GM18508 (cell line): ENCODE measurements at regions not wholly inside any gene's neighbourhood (a gene's known extent, or its start where the extent isn't known, plus 50 kb on each side); places are given as distances from the start of the nearest gene placed in this dataset.

ENCODE experiments used
- ATAC-seq: cut with Tn5 transposase; IDR thresholded peaks from one replicate; pipeline ENCODE4 v1.9.1; 2021; ENCODE audit warnings: moderate number of reproducible peaks; ENCODE audit not compliant: insufficient read depth, unreplicated experiment

GRCh38 chr6:24006254-24006653 is 119.8 kb upstream of the NRSN1 start:
- ATAC-seq: no peak

GRCh38 chr6:24009319-24009718 is 116.7 kb upstream of the NRSN1 start:
- ATAC-seq: no peak

- ATAC-seq: no peak
Measured at GRCh38 chr6:24010133-24010532, 115.9 kb upstream of the NRSN1 start.

GRCh38 chr6:24016286-24016685 is 109.7 kb upstream of the NRSN1 start:
- no peak for ATAC-seq

- ATAC-seq: no peak
Measured at GRCh38 chr6:24016857-24017256, 109.2 kb upstream of the NRSN1 start.

- ATAC-seq: no peak
Measured at GRCh38 chr6:24019393-24019792, 106.6 kb upstream of the NRSN1 start.

- no peak for ATAC-seq
Measured at GRCh38 chr6:24019830-24020229, 106.2 kb upstream of the NRSN1 start.

GRCh38 chr6:24026050-24026449 is 100.0 kb upstream of the NRSN1 start:
- ATAC-seq: no peak

- ATAC-seq: no peak
Measured at GRCh38 chr6:24031496-24031895, 94.5 kb upstream of the NRSN1 start.

- ATAC-seq: no peak
Measured at GRCh38 chr6:24032896-24033688, 92.9 kb upstream of the NRSN1 start.

GRCh38 chr6:24043848-24044247 is 82.2 kb upstream of the NRSN1 start:
- ATAC-seq: no peak

- no peak for ATAC-seq
Measured at GRCh38 chr6:24051942-24052589, 73.9 kb upstream of the NRSN1 start.

- ATAC-seq: no peak
Measured at GRCh38 chr6:24052590-24052961, 73.4 kb upstream of the NRSN1 start.

- no peak for ATAC-seq
Measured at GRCh38 chr6:24053057-24053456, 73.0 kb upstream of the NRSN1 start.

GRCh38 chr6:24054388-24054787 is 71.6 kb upstream of the NRSN1 start:
- ATAC-seq: no peak

- no peak for ATAC-seq
Measured at GRCh38 chr6:24056567-24056966, 69.4 kb upstream of the NRSN1 start.

- no peak for ATAC-seq
Measured at GRCh38 chr6:24057030-24057429, 69.0 kb upstream of the NRSN1 start.

GRCh38 chr6:24060982-24061754 is 64.8 kb upstream of the NRSN1 start:
- peak; percentile 97 for ATAC-seq

- no peak for ATAC-seq
Measured at GRCh38 chr6:24064106-24064505, 61.9 kb upstream of the NRSN1 start.

GRCh38 chr6:24064832-24065231 is 61.2 kb upstream of the NRSN1 start:
- ATAC-seq: no peak

- ATAC-seq: no peak
Measured at GRCh38 chr6:24069526-24069925, 56.5 kb upstream of the NRSN1 start.
